GM18502 (cell line): ENCODE measurements at regions not wholly inside any gene's neighbourhood (a gene's known extent, or its start where the extent isn't known, plus 50 kb on each side); places are given as distances from the start of the nearest gene placed in this dataset.
"Not testable (repeated sequence)": the region's sequence is repeated elsewhere in the genome, so short reads cannot be mapped to it uniquely, and the experiment has no call there.

Source experiments
- ATAC-seq: cut with Tn5 transposase; IDR thresholded peaks from one replicate; pipeline ENCODE4 v1.9.1; 2021; ENCODE audit warnings: mild to moderate bottlenecking; ENCODE audit not compliant: unreplicated experiment, poor library complexity

- ATAC-seq, result no peak
Observed at GRCh38 chr6:50959081-50959641, 140.5 kb downstream of the TFAP2B start.

GRCh38 chr6:50961611-50962010, 142.9 kb downstream of the TFAP2B start:
- no peak for ATAC-seq

GRCh38 chr6:50962213-50962759, 143.6 kb downstream of the TFAP2B start:
- ATAC-seq, result no peak

- no peak for ATAC-seq
Observed at GRCh38 chr6:50963952-50964351, 145.3 kb downstream of the TFAP2B start.

GRCh38 chr6:50965495-50965894, 146.8 kb downstream of the TFAP2B start:
- no peak for ATAC-seq

GRCh38 chr6:50966532-50966931, 147.9 kb downstream of the TFAP2B start:
- ATAC-seq, result peak; percentile 95

- ATAC-seq, result peak; percentile 67
Observed at GRCh38 chr6:50966986-50967385, 148.3 kb downstream of the TFAP2B start.

GRCh38 chr6:50968246-50968645, 149.6 kb downstream of the TFAP2B start:
- ATAC-seq, result not testable (repeated sequence)

- ATAC-seq, result no peak
Observed at GRCh38 chr6:50970908-50971307, 152.2 kb downstream of the TFAP2B start.

GRCh38 chr6:50973464-50973863, 154.8 kb downstream of the TFAP2B start:
- no peak for ATAC-seq

- ATAC-seq, result no peak
Observed at GRCh38 chr6:50974319-50974718, 155.6 kb downstream of the TFAP2B start.

- ATAC-seq, result no peak
Observed at GRCh38 chr6:50975216-50975615, 156.5 kb downstream of the TFAP2B start.

GRCh38 chr6:50976907-50977306, 158.2 kb downstream of the TFAP2B start:
- no peak for ATAC-seq

GRCh38 chr6:50977796-50978195, 159.1 kb downstream of the TFAP2B start:
- no peak for ATAC-seq

GRCh38 chr6:50978380-50979170, 159.9 kb downstream of the TFAP2B start:
- no peak for ATAC-seq

GRCh38 chr6:50979171-50979525, 160.5 kb downstream of the TFAP2B start:
- no peak for ATAC-seq

GRCh38 chr6:50984135-50984534, 165.5 kb downstream of the TFAP2B start:
- ATAC-seq, result no peak

GRCh38 chr6:50986319-50986718, 167.6 kb downstream of the TFAP2B start:
- ATAC-seq, result no peak

GRCh38 chr6:50989123-50989522, 170.5 kb downstream of the TFAP2B start:
- ATAC-seq, result no peak

GRCh38 chr6:50990750-50991446, 172.2 kb downstream of the TFAP2B start:
- ATAC-seq, result no peak

- ATAC-seq, result no peak
Observed at GRCh38 chr6:50992232-50992631, 173.6 kb downstream of the TFAP2B start.
